C4-2B (cell line): ENCODE measurements at regions not wholly inside any gene's neighbourhood (a gene's known extent, or its start where the extent isn't known, plus 50 kb on each side); places are given as distances from the start of the nearest gene placed in this dataset.

Experiments
- ZFX ChIP-seq: fragments of 450-650 bp; IDR thresholded peaks from 2 replicates; pipeline ENCODE4 v1.6.1; 2017
- TF ChIP-seq, protein P1 (sequence below): fragments of 450-650 bp; conservative IDR thresholded peaks from 2 replicates; pipeline ENCODE4 v1.5.1; 2017; ENCODE audit warnings: mild to moderate bottlenecking

DNA sequence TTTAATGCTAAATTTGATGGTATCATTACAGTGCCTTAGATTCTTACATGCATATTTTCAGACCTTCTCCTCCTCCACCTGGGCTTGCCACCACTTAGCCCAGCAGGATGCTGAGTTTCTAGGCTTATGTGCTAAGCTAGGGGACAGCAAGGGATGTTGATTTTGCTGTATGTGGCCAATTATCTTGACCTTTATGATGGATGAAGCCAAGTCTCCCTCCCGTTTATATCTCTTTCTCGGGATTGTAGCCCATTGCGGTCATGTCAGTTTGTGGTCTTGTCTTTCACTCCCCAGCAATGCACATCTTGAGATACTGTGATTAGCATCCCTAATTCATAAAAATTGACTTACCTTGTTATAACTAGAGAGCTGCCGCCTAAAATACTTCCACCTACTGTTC is 278.7 kb upstream of the SOX2 start:
- TF ChIP-seq, protein P1, sequence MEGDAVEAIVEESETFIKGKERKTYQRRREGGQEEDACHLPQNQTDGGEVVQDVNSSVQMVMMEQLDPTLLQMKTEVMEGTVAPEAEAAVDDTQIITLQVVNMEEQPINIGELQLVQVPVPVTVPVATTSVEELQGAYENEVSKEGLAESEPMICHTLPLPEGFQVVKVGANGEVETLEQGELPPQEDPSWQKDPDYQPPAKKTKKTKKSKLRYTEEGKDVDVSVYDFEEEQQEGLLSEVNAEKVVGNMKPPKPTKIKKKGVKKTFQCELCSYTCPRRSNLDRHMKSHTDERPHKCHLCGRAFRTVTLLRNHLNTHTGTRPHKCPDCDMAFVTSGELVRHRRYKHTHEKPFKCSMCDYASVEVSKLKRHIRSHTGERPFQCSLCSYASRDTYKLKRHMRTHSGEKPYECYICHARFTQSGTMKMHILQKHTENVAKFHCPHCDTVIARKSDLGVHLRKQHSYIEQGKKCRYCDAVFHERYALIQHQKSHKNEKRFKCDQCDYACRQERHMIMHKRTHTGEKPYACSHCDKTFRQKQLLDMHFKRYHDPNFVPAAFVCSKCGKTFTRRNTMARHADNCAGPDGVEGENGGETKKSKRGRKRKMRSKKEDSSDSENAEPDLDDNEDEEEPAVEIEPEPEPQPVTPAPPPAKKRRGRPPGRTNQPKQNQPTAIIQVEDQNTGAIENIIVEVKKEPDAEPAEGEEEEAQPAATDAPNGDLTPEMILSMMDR: no peak
- no peak for TF ChIP-seq ZFX
